ENCODE measurements at regions not wholly inside any gene's neighbourhood (a gene's known extent, or its start where the extent isn't known, plus 50 kb on each side); places are given as distances from the start of the nearest gene placed in this dataset.
"Not testable (repeated sequence)": the region's sequence is repeated elsewhere in the genome, so short reads cannot be mapped to it uniquely, and the experiment has no call there.

DNA sequence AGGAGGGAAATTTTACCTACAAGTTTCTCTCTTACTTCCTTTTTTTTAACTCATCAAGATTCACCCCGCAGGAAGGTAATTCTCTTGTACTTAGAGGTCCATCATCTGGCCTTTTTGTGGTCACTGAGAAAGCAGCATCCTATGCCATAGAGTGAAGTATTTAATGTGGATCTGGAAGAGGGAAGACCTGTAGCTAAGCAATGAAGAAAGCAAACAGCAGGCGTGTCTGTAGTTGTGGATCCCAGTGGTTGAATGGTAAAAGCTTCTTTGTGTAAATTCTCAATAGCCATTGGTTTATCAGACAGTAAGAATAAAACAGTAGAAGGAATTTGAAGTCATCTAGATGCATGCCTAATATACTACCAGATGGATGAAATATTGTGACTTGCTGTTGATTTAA, 196.4 kb downstream of the ANKRD7 start:
- no peak for DNase-seq

GRCh38 chr7:118429141-118429540, 204.6 kb downstream of the ANKRD7 start:
- DNase-seq, result no peak

DNA sequence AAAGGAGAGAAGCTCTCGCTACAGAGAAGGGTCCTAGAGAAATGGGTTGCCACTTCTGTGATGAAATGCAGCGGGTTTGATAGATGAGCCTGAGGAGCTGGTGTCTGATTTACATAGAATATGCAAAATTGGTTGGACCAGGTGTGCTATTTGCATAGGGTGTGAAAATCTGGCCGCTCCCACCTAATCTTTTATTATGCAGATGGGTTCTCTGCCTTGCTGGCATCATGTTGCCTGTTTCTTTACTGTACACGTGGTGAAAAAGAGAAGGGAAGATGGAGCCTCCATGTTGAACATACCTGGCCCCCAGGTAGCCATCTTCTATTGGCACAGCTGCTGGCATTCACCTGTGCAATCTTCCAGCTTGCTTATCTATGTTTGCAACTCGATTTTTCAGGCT, 212.2 kb downstream of the ANKRD7 start:
- DNase-seq, result no peak

DNA sequence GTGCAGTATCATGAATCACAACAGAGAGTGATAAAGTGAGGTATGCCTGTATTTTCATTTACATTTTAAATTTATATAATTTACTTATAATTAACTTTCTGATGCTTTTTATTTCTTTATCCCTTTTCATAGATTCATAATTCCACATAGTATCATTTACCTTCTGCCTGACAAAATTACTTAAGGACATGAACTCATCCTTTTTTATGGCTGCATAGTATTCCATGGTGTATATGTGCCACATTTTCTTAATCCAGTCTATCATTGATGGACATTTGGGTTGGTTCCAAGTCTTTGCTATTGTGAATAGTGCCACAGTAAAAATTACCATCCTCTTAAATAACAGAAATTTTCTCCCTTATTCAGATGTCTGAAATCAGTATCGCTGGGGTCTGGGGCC, 224.5 kb downstream of the ANKRD7 start:
- DNase-seq, result not testable (repeated sequence)

DNA sequence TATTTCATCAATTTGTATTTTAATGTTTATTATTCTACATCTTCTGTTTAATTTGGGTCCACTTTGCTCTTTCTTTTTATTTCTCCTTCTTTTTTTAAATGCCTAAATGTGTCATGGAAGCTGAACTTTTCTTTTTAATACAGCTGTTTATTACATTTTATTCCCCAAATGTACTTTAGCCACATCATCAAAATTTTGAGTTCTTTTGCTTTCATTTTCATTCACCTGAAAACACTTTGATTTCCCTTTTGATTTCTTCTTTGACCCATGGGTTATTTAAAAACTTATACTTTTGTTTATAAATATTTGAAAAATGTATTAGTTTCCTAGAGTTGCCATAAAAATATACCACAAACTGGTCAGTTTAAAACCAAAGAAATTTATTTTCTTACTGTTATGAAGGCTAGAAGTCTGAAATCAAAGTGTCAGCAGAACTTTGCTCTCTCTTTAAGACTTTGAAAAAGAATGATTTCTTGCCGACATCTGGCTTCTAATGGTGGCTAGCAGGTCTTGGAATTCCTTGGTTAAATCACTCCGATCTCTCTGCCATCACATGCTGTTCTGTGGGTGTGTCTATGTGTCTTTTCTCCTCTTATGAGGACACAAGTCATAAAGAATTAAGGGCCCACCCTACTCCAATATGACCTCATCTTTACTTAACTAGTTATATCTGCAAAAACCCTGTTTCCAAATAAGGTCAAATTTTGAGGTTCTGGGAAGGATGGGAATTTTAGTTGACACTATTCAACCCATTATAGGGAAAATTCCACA, 225.5 kb downstream of the ANKRD7 start:
- DNase-seq, result no peak

DNA sequence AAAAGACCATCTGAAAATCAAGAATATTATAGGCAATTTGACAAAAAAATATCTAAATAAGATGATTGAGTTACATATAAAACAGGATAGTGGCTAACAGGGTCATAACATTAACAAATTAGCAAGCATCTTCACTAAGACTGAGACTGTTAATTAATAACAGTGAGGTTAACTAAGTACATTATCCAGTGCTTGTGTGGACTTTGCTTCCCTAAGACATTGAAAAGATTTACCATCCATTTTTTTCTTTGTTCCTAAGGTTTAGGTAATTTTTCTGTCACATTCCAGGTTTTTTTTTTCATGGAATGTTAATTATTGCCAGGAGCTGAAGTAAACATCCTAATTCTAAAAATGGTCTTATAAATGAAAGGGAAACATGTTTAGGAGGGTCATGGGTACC, 227.6 kb downstream of the ANKRD7 start:
- no peak for DNase-seq

DNA sequence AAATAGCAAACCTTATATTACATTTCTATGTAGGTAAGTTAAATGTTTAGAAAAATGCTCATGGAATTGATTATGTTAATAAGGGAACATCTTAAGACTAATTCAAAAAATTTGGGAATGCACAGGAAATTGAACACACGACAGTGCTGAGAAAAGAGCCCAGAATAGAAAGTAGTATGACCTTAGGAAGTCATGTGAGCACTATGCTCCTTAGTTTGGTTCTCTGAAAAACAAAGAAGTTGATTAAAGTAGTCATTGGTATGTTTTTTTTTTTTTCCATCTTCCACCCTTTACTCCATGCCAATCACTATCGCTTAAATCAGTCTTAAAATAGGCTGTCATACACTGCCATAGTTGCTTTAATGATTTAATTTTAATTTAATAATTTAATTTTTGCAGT, 242.9 kb downstream of the ANKRD7 start:
- no peak for DNase-seq

DNA sequence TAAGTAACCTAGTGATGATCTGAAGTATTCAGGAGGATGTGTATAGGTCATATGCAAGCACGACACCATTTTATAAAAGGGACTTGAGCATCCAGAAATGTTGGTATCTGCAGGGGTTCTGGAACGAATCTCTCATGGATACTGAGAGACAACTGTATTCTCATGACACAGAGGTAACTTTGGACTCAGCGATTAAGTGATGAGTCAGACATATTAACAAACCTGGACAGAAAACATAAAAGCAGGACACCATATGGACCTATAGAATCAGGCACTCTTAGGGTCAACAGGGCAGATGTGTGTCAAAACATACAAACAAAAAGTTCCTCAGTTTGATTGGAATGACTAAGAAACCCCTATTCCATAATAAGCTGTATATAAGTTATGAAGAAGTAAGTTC, 248.1 kb downstream of the ANKRD7 start:
- DNase-seq, result no peak

GRCh38 chr7:118473271-118473670, 248.8 kb downstream of the ANKRD7 start:
- DNase-seq, result no peak

- DNase-seq, result no peak
Measured at GRCh38 chr7:118476036-118476435, 251.5 kb downstream of the ANKRD7 start.

- no peak for DNase-seq
Measured at GRCh38 chr7:118477036-118477435, 252.5 kb downstream of the ANKRD7 start.

DNA sequence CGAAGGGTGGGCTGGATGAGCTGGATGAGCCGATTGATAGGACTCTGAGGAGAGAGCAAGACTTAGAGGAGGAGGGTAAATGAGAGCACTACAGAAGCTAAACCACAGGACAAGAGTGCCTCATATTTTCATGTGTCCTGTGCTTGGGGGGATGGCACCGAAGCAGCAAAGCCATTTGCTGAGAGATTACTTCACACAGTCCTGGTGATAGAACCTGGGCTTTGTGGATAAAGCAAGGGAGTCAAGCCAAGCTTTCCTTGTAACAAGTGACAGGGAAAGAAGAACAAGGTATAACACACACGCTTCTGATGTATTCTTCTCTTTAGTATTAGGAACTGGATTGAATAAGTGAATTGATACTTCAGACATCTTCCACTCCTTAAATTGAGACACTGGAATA, 253.7 kb downstream of the ANKRD7 start:
- no peak for DNase-seq

DNA sequence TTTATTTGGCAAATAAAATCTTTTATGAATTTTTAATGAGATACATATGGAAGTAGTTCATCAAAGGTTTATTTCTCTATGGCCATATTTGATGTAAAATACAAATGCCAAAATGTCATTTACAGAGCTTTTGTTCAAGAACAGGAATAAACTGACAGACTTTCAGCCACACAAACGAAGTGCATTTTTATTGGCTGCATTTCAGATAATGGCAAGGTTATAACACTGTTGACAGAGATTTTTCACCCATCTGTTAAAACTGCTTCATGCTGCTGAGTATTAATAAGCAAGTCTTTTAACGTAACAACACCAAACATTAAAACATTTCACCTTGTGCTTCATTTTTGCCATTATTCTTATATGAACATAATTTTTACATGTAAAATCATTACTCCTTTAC, 254.4 kb downstream of the ANKRD7 start:
- DNase-seq, result no peak

- DNase-seq, result no peak
Measured at GRCh38 chr7:118492466-118492865, 268.0 kb downstream of the ANKRD7 start.

DNA sequence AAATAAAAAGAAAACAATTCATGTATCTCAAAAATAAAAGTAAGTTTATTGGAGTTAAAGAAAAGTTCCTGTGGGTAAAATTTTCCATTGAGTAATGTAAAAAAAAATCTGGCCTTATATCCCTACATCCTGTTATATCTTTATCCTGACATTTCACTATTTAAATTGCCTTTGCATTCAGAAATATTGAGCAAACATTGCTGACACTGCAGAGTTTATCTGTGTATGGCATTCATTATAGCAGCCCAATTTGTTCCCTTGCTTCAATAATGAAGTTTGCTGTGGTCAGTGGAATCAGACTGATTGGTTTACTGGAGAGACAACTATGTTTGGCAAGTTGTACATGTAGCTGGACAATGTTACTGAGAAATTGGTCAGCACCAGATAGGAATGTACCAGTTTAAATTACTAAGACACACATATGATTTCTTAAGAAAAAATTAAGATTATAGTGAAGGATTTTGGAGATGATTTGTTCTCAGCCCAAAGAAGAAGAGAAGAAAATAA, 271.7 kb downstream of the ANKRD7 start:
- DNase-seq, result no peak

DNA sequence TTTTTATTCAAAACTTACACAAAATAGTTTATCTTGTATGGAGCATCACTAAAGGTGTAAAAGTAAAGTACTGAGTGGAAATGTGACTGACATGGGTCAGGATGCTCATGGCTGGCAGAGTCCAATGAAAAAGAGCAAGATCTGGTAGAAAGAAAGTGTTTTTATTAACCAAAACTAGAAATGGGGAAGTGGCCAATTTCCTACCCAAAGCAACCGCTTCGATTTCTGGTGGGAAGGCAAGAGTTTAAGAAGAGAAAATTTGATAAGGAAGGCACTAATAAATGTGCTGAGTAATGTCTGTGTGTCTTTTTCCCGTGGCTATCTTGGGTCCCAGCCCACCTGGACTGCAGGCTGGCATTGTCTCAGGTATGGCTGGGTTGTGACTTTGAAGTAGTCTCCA, 277.7 kb downstream of the ANKRD7 start:
- no peak for DNase-seq

DNA sequence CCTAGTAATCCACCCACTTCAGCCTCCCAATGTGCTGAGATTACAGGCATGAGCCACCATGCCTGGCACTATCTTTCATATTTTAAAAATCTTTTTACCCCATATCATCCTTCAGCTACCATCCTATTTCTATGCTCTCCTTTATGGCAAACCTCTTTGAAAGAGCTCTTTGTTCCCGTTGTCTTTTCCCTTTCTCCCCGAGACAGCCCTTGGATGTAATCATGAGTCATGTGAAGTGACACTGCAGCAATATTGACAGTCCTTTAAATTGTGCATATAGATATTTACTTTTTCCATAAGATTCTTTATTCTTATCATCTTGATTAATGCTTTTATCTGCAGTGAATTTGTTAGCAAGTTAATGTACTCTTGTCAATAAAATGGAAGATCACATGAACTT, 286.6 kb downstream of the ANKRD7 start:
- no peak for DNase-seq

GRCh38 chr7:118517275-118517674, 292.8 kb downstream of the ANKRD7 start:
- no peak for DNase-seq

GRCh38 chr7:118525020-118525419, 300.5 kb downstream of the ANKRD7 start:
- no peak for DNase-seq

DNA sequence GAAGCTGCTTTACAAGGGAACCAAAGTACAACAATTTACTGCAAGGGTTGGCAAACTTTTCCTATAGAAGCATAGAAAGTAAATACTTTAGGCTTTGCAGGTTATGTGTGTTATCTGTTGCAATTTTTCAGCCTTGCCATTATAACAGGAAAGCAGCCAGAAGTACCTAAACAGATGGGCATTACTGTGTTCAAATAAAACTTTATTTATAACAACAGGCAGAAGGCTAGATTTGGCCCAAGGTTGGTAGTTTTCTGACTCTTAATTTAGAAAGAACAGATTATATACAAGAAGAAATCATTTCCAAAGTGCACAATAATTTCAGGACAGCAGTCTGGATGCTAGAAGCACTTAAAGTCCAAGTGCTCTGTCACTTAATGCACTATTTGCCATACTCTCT, 307.1 kb downstream of the ANKRD7 start:
- no peak for DNase-seq

DNA sequence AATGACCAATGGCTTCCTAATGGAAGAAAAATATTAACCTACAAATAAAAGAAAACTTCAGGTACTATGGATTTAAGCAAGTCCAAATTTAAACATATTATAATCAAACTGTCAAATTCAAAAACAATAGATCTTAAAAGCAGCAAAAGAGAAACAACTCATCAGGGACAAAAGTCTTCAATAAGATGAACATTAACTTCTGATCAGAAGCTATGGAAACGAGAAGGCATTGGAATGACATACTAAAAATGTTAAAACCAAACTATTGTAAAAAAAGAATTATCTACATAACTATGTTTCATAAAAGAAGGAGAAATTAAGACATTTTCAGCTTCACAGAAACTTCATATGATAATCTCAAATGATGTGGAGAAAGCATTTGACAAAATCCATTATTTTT, 334.7 kb downstream of the ANKRD7 start:
- no peak for DNase-seq

- no peak for DNase-seq
Measured at GRCh38 chr7:118563311-118563710, 338.8 kb downstream of the ANKRD7 start.

DNA sequence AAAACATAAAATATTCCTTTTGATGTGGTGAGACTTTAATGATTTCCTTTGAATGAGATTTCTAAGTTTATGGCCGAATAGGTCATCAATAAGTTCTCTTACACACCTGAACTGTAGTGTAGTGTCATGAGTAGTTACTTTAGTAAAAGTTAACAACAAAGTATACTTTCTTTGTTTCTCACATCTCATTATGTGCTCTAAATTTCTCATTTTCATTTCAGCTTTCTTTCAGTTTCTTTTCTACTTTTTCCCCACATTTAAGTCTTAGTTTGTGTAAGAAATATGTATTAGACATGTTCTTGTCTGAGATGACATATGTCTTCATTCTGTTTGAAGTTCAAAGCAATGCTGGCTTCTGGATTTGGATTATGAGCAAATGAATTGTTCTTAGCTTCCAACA, 348.1 kb downstream of the ANKRD7 start:
- no peak for DNase-seq

DNA sequence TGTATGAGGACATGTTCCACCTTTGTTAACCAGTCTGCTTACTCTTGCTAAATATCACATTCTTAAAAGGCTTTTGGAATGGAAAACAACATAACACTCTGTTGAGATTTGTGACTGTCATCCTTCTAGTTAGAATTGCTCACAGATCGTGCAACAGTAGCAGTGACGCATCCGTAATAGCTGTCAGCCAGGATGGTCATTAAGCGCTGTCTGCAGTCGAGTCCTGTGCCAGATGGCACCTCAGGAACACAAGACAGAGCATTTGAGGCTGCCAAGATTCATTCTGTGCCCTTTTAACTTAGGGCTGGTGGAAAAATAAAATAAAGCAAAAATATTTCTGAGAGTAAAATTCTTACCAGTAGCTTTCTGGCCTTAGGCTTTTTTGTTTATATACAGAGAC, 348.6 kb downstream of the ANKRD7 start:
- DNase-seq, result no peak

- no peak for DNase-seq
Measured at GRCh38 chr7:118575393-118575948, 351.0 kb downstream of the ANKRD7 start.
